Small intestine (tissue), 7 donors: ENCODE measurements at regions not wholly inside any gene's neighbourhood (a gene's known extent, or its start where the extent isn't known, plus 50 kb on each side); places are given as distances from the start of the nearest gene placed in this dataset.

Experiments used
- DNase-seq, 2 donors: peaks; one replicate each; pipeline versions ENCODE4 v3.0.0 to v3.0.0-alpha.2; 2013
- FAIRE-seq: peaks from 2 replicates; lab custom pipeline; 2012; peaks lifted over from hg19 to GRCh38; lab: Jason Lieb, UNC
- H3K27ac ChIP-seq, 3 donors: one replicate each; pipeline ENCODE4 v1.5.1; 2013; ENCODE audit warnings: low read length in 2 of 3, mild to moderate bottlenecking in 2 of 3, control low read depth in 1 of 3, inconsistent platforms in 1 of 3, low read depth in 1 of 3, moderate library complexity in 1 of 3
- H3K27me3 ChIP-seq, 3 donors: one replicate each; pipeline ENCODE4 v1.6.1; 2013; ENCODE audit warnings: low read length in 3 of 3, inconsistent platforms in 1 of 3; ENCODE audit not compliant: control insufficient read depth in 3 of 3, insufficient read depth in 3 of 3
- H3K36me3 ChIP-seq, 3 donors: one replicate each; pipeline ENCODE4 v1.6.1; 2013; ENCODE audit warnings: low read length in 3 of 3, inconsistent platforms in 1 of 3, low read depth in 1 of 3, mild to moderate bottlenecking in 1 of 3, moderate library complexity in 1 of 3; ENCODE audit not compliant: control insufficient read depth in 3 of 3, insufficient read depth in 2 of 3
- H3K4me1 ChIP-seq, 3 donors: one replicate each; pipeline ENCODE4 v1.6.1; 2013; ENCODE audit warnings: low read length in 2 of 3, inconsistent platforms in 1 of 3, low read depth in 1 of 3, mild to moderate bottlenecking in 1 of 3, moderate library complexity in 1 of 3; ENCODE audit not compliant: control insufficient read depth in 3 of 3, insufficient read depth in 2 of 3
- H3K4me3 ChIP-seq, 3 donors: one replicate each; pipeline ENCODE4 v1.5.1; 2013; ENCODE audit warnings: low read length in 3 of 3, control low read depth in 1 of 3, inconsistent platforms in 1 of 3, low read depth in 1 of 3, mild to moderate bottlenecking in 1 of 3, moderate library complexity in 1 of 3
- H3K9me3 ChIP-seq, 2 donors: one replicate each; pipeline ENCODE4 v1.6.1; 2013; ENCODE audit warnings: low read depth in 1 of 2, low read length in 1 of 2; ENCODE audit not compliant: control insufficient read depth in 2 of 2, insufficient read depth in 1 of 2
- WGBS, 3 donors: extraction: QIAGEN DNeasy Blood & Tissue Kit; methylation state at CpG; one replicate each; pipeline ENCODE4 v1.1.7; 2013; 5-methylcytosine and 5-hydroxymethylcytosine counted together
- donor health status: healthy with polysubstance abuse.
- donor health status: control.
- donor health status: control.
- donor health status: Bipolar disorder and iron deficiency.
- donor health status: healthy.

DNA sequence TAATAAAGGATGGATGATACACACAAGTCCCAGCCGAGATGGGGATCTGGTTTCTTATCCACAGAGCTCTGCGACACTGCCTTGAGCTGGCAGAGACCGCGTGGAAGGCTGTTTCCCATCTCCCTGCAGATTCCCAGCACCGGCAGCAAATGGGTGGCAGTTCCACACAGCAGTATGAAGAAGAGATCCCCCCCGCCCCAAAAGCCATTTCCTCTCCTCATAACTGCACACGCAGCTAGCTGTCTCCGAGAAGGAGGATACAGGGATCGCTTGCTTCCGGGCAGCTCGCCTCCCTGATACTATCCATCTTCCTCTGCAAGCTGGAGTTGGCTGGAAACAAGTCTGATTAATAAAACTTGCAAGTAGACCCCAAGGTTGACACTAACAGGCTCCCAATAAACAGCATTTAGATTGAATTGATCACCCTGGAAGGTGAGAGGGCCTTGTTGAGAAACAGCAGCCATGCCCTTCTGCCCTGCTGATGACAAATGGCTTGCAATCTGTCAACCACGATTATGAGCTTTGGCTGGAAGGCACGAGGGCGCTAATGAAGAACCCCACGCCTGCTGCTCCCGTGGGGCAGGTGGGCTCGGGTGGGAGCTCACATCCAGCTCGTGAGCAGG lies 642.3 kb downstream of the AJAP1 start:
- H3K9me3 ChIP-seq = no peaks in the 10 kb centered on the region
- H3K4me1 ChIP-seq = no peaks in the 10 kb centered on the region
- H3K36me3 ChIP-seq = no peaks in the 10 kb centered on the region
- FAIRE-seq = no peak
- no peak overlapping the region for H3K27ac ChIP-seq
- 57 to 73% (median 67%) methylated on average over 18 of the region's 18 CpGs for WGBS, 3 donors
- no peak overlapping the region for H3K4me3 ChIP-seq
- DNase-seq = no peak
- no peaks in the 10 kb centered on the region for H3K27me3 ChIP-seq

DNA sequence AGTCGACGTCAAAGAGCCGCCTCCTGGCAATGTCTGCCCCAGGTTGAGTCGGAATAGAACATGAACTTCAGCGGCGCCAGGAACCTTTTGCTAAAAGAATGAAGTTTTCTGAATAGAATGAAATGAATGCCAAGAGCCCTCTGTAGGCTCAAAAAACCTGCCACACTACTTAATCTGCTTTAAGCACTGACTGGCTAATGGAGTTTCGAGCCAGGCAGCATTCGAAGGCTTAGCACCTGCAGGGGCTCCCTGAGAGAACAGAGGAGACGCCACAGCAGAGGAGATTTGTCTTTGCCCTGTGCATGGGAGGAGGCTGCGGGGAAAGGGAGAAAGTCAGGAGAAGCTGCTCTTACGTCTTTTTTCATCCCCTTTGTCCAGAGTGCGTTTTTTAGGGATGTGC lies 641.7 kb downstream of the AJAP1 start:
- FAIRE-seq = no peak

DNA sequence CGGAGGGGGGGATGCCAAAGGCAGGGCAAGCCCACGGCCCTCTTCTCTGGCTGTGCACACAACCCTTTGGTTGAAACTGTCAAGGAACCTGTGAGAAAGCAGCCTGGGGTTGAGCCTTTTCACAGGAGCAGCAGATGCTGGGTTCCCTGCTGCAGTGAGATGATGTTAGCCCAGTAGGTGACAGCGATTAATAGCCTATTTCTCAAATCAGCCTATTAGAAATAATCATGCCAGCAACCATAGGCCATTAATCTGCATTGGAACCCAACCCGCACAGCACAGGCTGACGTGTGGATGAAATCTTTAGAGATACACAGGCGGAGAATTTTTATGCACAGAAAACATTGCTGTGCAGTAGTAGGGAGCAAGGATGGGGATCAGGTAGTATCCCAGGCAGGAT lies 637.5 kb downstream of the AJAP1 start:
- Histone ChIP-seq H3K9me3 (no peaks in the 10 kb centered on the region), H3K27me3 (no peaks in the 10 kb centered on the region), H3K27ac (no peak overlapping the region), H3K36me3 (no peaks in the 10 kb centered on the region), H3K4me1 (no peaks in the 10 kb centered on the region), H3K4me3 (no peak overlapping the region)
- 62 to 76% (median 70%) methylated on average over 6 of the region's 6 CpGs for WGBS, 3 donors
- FAIRE-seq (no peak), DNase-seq (no peak)

More for the DNA sequence above, 641.7 kb downstream of the AJAP1 start:
- no peaks in the 10 kb centered on the region for H3K36me3 ChIP-seq
- H3K4me3 ChIP-seq = no peak overlapping the region
- no peak for DNase-seq
- no peaks in the 10 kb centered on the region for H3K4me1 ChIP-seq
- H3K27me3 ChIP-seq = no peaks in the 10 kb centered on the region
- H3K9me3 ChIP-seq = no peaks in the 10 kb centered on the region
- no peak overlapping the region for H3K27ac ChIP-seq
- WGBS, 3 donors = 68 to 77% (median 76%) methylated on average over 12 of the region's 12 CpGs

DNA sequence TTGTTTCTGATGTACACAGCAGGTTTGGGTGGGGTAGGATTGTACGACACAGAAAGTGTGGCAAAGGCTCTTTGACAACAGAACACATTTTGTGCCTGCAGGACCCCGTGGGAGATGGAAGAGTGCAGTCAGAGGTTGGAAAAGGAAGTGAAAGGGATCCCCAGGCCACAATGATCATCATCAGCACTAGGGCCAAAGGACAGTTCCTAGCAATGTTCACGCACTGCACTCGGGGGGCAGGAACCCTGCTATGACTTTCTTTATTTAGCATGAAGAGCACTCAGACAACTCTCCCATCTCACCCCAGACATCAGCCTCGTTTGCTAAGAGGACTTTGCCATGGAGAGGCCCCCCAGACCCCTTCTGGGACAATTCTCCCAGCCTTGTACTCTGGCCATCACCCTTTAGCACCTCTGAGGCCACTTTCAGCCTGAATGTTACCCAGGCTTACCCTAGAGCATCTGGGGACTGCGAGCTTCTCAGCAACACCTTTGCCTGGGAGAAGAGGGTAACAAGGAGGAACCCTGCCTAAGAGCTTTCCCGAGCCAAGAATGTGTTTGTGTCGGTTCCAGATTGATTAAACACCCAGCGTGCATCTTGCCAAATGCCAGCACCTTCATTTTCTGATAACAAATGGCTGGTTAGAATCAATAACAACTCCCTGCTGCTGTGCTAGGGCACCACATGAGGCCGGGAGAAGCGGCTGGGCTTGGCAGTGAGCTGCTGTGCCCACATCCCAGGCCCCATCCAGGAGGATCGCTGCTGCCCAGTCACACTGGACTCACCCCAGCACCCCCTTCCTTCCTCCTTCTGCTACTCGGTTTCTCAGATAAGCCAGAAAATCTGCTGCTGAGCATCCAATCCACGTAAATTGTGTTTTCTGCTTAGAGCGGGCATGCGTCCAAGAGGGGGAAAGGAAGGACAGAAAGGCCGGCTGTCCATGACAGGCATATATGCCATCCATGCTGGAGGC lies 633.1 kb downstream of the AJAP1 start:
- WGBS, 3 donors = 55 to 64% (median 57%) methylated on average over 17 of the region's 17 CpGs
- Histone ChIP-seq H3K27ac (no peak overlapping the region), H3K9me3 (peaks cover 0 to 3% of the 10 kb centered on the region in 2 donors), H3K4me3 (no peak overlapping the region), H3K36me3 (no peaks in the 10 kb centered on the region), H3K27me3 (no peaks in the 10 kb centered on the region), H3K4me1 (no peaks in the 10 kb centered on the region)
- FAIRE-seq (no peak), DNase-seq (no peak)

DNA sequence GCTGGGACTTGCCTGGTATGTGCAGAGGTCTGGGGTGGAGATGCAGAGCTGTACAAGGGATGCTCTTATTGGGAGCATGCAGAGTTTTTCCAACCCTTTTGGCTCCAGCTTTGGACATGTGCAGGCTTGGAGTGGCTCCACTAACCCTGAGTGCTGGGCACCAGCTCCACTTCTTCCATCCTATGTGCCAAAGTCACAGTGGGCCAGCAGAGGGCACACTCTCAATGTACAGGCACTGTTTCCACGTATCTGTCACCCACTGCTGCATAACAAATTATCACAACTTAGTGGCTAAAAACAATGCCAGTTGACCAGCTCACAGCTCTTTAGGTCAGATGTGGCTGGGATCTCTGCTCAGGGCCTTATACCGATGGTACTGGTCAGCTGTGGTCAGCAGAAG lies 631.8 kb downstream of the AJAP1 start:
- 74 to 83% (median 75%) methylated on average over 2 of the region's 2 CpGs for WGBS, 3 donors
- H3K27ac ChIP-seq = no peak overlapping the region

DNA sequence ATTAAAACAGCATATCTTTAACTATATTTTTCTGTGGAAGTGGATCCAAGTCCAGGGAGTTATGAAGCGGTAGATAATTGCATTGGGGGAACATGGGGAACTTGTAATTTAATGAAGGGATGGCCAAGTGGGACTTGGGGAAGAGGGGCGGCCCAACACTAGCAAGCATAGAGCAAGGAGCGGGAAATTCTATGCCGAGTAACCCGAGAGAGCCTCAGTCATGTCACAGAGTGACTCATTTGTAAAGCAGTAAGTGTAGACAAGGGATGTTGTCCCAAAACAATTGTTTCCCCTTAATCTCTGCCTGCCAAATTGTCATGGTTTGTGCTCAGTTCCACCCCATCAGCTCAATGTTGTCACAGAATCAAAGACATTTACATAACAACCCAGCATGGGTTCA lies 620.1 kb downstream of the AJAP1 start:
- DNase-seq = no peak
- WGBS, 3 donors = 61 to 80% (median 78%) methylated on average over 5 of the region's 5 CpGs
- no peak for FAIRE-seq
- no peak overlapping the region for H3K27ac ChIP-seq
- H3K27me3 ChIP-seq = no peaks in the 10 kb centered on the region
- H3K4me3 ChIP-seq = no peak overlapping the region
- no peaks in the 10 kb centered on the region for H3K9me3 ChIP-seq
- no peaks in the 10 kb centered on the region for H3K36me3 ChIP-seq
- no peaks in the 10 kb centered on the region for H3K4me1 ChIP-seq

More for the DNA sequence above, 631.8 kb downstream of the AJAP1 start:
- FAIRE-seq (no peak), DNase-seq (no peak)
- Histone ChIP-seq H3K27me3 (no peaks in the 10 kb centered on the region), H3K4me1 (no peaks in the 10 kb centered on the region), H3K9me3 (peaks cover 0 to 3% of the 10 kb centered on the region in 2 donors), H3K4me3 (no peak overlapping the region), H3K36me3 (no peaks in the 10 kb centered on the region)

DNA sequence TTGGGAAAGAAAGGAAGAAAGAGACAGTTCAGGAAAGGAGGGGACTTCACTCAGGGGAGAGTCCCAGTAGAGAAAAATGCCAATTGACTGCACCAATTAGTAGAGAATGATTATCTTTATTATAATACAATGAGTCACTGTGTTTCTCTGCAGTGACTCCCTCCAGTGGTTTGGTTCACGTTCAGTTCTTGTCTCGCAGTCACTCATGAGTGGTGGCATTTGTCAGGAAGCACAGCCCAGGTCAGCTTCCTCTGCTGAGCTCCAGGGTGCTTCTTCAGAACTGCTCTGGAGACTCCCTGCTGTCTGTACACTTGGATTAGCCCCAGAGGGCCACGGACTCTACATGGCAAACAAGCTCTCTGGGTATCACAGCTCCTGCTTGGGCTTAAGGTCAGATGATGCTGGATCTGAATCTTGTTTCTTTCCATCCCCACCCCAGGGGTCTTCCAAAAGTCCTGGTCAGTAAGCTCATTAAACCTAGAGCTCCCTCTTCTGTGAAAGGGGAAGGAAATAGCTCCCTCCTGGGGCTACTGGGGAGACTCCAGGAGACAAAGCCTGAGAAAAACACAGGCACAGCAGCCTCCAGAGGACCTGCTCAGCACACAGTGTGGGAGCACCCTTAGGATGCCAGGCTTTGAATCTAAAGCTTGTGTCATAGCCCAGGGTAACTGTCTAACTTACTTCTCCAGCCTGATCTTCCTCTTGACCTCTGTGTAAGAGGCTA lies 619.0 kb downstream of the AJAP1 start:
- no peaks in the 10 kb centered on the region for H3K4me1 ChIP-seq
- no peak overlapping the region for H3K27ac ChIP-seq
- no peak overlapping the region for H3K4me3 ChIP-seq
- DNase-seq = no peak
- no peak for FAIRE-seq
- no peaks in the 10 kb centered on the region for H3K9me3 ChIP-seq
- H3K27me3 ChIP-seq = no peaks in the 10 kb centered on the region
- WGBS, 3 donors = 34 to 37% (median 34%) methylated on average over 3 of the region's 3 CpGs
- no peaks in the 10 kb centered on the region for H3K36me3 ChIP-seq

DNA sequence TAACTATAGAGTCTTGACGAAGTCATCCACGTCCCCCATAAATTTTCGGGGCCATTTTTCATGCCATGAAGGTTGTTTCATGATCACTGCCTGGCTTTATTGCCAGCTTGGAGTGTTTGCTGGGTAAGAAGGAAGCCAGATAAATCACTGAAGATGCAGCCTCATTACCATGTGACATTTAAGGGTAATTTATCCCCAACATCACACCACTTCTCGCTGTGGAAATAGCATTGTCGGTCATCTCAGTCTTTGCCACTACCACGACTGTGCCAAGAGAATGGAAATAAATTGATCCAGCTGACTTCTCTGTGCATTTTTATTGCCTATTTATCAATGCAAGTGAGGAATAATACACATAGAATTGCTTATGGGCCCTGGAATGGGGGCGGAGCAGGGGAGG lies 617.9 kb downstream of the AJAP1 start:
- Histone ChIP-seq H3K4me3 (no peak overlapping the region), H3K9me3 (no peaks in the 10 kb centered on the region), H3K4me1 (no peaks in the 10 kb centered on the region), H3K27ac (no peak overlapping the region), H3K36me3 (no peaks in the 10 kb centered on the region), H3K27me3 (no peaks in the 10 kb centered on the region)
- 81 to 85% (median 84%) methylated on average over 7 of the region's 7 CpGs for WGBS, 3 donors
- no peak for DNase-seq
- no peak for FAIRE-seq
